Naive B cell (primary cell): ENCODE measurements at regions not wholly inside any gene's neighbourhood (a gene's known extent, or its start where the extent isn't known, plus 50 kb on each side); places are given as distances from the start of the nearest gene placed in this dataset.

Experiments
- ATAC-seq, 2 donors: fragments of 150-1000 bp; cut with Tn5 transposase; 2 replicates each; pipeline ENCODE4 v1.10.0; 2021; ENCODE audit warnings: low read depth in 2 of 2, mild to moderate bottlenecking in 2 of 2, moderate library complexity in 2 of 2
- DNase-seq: peaks from one replicate; pipeline ENCODE4 v3.0.0; 2022
- H3K27ac Mint-ChIP-seq, 6 donors: one replicate each; pipeline ENCODE4 v1.8.0; 2020 to 2022; ENCODE audit warnings: mild to moderate bottlenecking in 6 of 6, mixed read lengths in 6 of 6, moderate library complexity in 5 of 6, inconsistent platforms in 2 of 6
- H3K27me3 Mint-ChIP-seq, 3 donors: one replicate each; pipeline ENCODE4 v1.8.0; 2021 to 2022; ENCODE audit warnings: mixed read lengths in 3 of 3, mild to moderate bottlenecking in 1 of 3
- H3K36me3 Mint-ChIP-seq, 2 donors: one replicate each; pipeline ENCODE4 v1.8.0; 2020 to 2022; ENCODE audit warnings: mixed read lengths in 2 of 2, inconsistent platforms in 1 of 2, mild to moderate bottlenecking in 1 of 2
- H3K4me1 Mint-ChIP-seq, 3 donors: one replicate each; pipeline ENCODE4 v1.8.0; 2020 to 2022; ENCODE audit warnings: mixed read lengths in 3 of 3, inconsistent platforms in 1 of 3, mild to moderate bottlenecking in 1 of 3, moderate library complexity in 1 of 3
- H3K4me3 Mint-ChIP-seq, 8 donors: one replicate each; pipeline ENCODE4 v1.8.0; 2020 to 2022; ENCODE audit warnings: mild to moderate bottlenecking in 8 of 8, mixed read lengths in 8 of 8, moderate library complexity in 8 of 8, inconsistent platforms in 2 of 8
- H3K9me3 Mint-ChIP-seq, 7 donors: one replicate each; pipeline ENCODE4 v1.8.0; 2020 to 2022; ENCODE audit warnings: mixed read lengths in 7 of 7, mild to moderate bottlenecking in 5 of 7, inconsistent platforms in 2 of 7, moderate library complexity in 1 of 7

GRCh38 chr16:49168126-49168525 is 113.5 kb downstream of the CBLN1 start:
- Mint-ChIP-seq H3K4me1 (no peaks in the 10 kb centered on the region), H3K4me3 (no peak overlapping the region), H3K27me3 (peaks cover 0 to 5% (median 5%) of the 10 kb centered on the region in 3 donors), H3K36me3 (no peaks in the 10 kb centered on the region), H3K9me3 (peaks cover 0 to 4% (median 3%) of the 10 kb centered on the region in 7 donors), H3K27ac (no peak overlapping the region)
- ATAC-seq: no peak
- no peak for DNase-seq

- no peaks in the 10 kb centered on the region for H3K36me3 Mint-ChIP-seq
- ATAC-seq: no peak
- H3K4me3 Mint-ChIP-seq: no peak overlapping the region
Observed at GRCh38 chr16:49165025-49165424, 116.6 kb downstream of the CBLN1 start.

GRCh38 chr16:49161191-49161590 is 120.4 kb downstream of the CBLN1 start:
- H3K36me3 Mint-ChIP-seq: no peaks in the 10 kb centered on the region
- H3K27ac Mint-ChIP-seq: no peak overlapping the region
- no peak overlapping the region for H3K4me3 Mint-ChIP-seq
- peaks cover 0 to 23% (median 3%) of the 10 kb centered on the region in 3 donors for H3K27me3 Mint-ChIP-seq
- DNase-seq: no peak
- H3K9me3 Mint-ChIP-seq: peaks cover 0 to 14% (median 6%) of the 10 kb centered on the region in 7 donors
- no peak for ATAC-seq
- H3K4me1 Mint-ChIP-seq: no peaks in the 10 kb centered on the region

More at GRCh38 chr16:49165025-49165424, 116.6 kb downstream of the CBLN1 start:
- Mint-ChIP-seq H3K27ac (no peak overlapping the region), H3K4me1 (no peaks in the 10 kb centered on the region), H3K9me3 (peaks cover 0 to 4% (median 0%) of the 10 kb centered on the region in 7 donors), H3K27me3 (peaks cover 0 to 23% (median 5%) of the 10 kb centered on the region in 3 donors)
- no peak for DNase-seq

GRCh38 chr16:49158029-49158642 is 123.5 kb downstream of the CBLN1 start:
- H3K4me3 Mint-ChIP-seq: no peak overlapping the region
- H3K27me3 Mint-ChIP-seq: peaks cover 0 to 17% (median 3%) of the 10 kb centered on the region in 3 donors
- ATAC-seq (no peak), DNase-seq (no peak)
- H3K9me3 Mint-ChIP-seq: peaks cover 8 to 20% (median 10%) of the 10 kb centered on the region in 7 donors
- no peaks in the 10 kb centered on the region for H3K4me1 Mint-ChIP-seq
- H3K36me3 Mint-ChIP-seq: no peaks in the 10 kb centered on the region
- no peak overlapping the region for H3K27ac Mint-ChIP-seq

- Mint-ChIP-seq H3K4me1 (peaks cover 2 to 9% (median 6%) of the 10 kb centered on the region in 3 donors), H3K4me3 (no peak overlapping the region), H3K36me3 (no peaks in the 10 kb centered on the region), H3K9me3 (peaks cover 4 to 33% (median 11%) of the 10 kb centered on the region in 7 donors), H3K27ac (no peak overlapping the region), H3K27me3 (peaks cover 9 to 16% (median 11%) of the 10 kb centered on the region in 3 donors)
- ATAC-seq (no peak), DNase-seq (no peak)
Observed at GRCh38 chr16:49150341-49150740, 131.3 kb downstream of the CBLN1 start.

- no peak for ATAC-seq
- no peak overlapping the region for H3K27ac Mint-ChIP-seq
- H3K36me3 Mint-ChIP-seq: no peaks in the 10 kb centered on the region
- DNase-seq: no peak
- H3K9me3 Mint-ChIP-seq: peaks cover 2 to 27% (median 11%) of the 10 kb centered on the region in 7 donors
- H3K4me1 Mint-ChIP-seq: peaks cover 2 to 9% (median 6%) of the 10 kb centered on the region in 3 donors
- H3K27me3 Mint-ChIP-seq: peaks cover 9 to 16% (median 16%) of the 10 kb centered on the region in 3 donors
- H3K4me3 Mint-ChIP-seq: no peak overlapping the region
Observed at GRCh38 chr16:49148410-49148809, 133.2 kb downstream of the CBLN1 start.

GRCh38 chr16:49140618-49141017 is 141.0 kb downstream of the CBLN1 start:
- peaks cover 4 to 5% (median 5%) of the 10 kb centered on the region in 3 donors for H3K27me3 Mint-ChIP-seq
- DNase-seq: no peak
- H3K27ac Mint-ChIP-seq: no peak overlapping the region
- H3K36me3 Mint-ChIP-seq: no peaks in the 10 kb centered on the region
- no peak for ATAC-seq
- H3K9me3 Mint-ChIP-seq: peaks cover 3 to 26% (median 7%) of the 10 kb centered on the region in 7 donors
- no peak overlapping the region for H3K4me3 Mint-ChIP-seq
- no peaks in the 10 kb centered on the region for H3K4me1 Mint-ChIP-seq

GRCh38 chr16:49130397-49130796 is 151.2 kb downstream of the CBLN1 start:
- DNase-seq (no peak), ATAC-seq (no peak)
- no peaks in the 10 kb centered on the region for H3K27me3 Mint-ChIP-seq
- H3K27ac Mint-ChIP-seq: no peak overlapping the region
- H3K9me3 Mint-ChIP-seq: peaks cover 0 to 6% (median 0%) of the 10 kb centered on the region in 7 donors
- no peaks in the 10 kb centered on the region for H3K36me3 Mint-ChIP-seq
- H3K4me1 Mint-ChIP-seq: no peaks in the 10 kb centered on the region
- no peak overlapping the region for H3K4me3 Mint-ChIP-seq

GRCh38 chr16:49129935-49130334 is 151.7 kb downstream of the CBLN1 start:
- H3K27ac Mint-ChIP-seq: no peak overlapping the region
- H3K27me3 Mint-ChIP-seq: no peaks in the 10 kb centered on the region
- H3K4me1 Mint-ChIP-seq: no peaks in the 10 kb centered on the region
- H3K4me3 Mint-ChIP-seq: no peak overlapping the region
- peaks cover 0 to 6% (median 0%) of the 10 kb centered on the region in 7 donors for H3K9me3 Mint-ChIP-seq
- DNase-seq: no peak
- no peaks in the 10 kb centered on the region for H3K36me3 Mint-ChIP-seq
- ATAC-seq: no peak

GRCh38 chr16:49128740-49129139 is 152.9 kb downstream of the CBLN1 start:
- no peak overlapping the region for H3K4me3 Mint-ChIP-seq

GRCh38 chr16:49127103-49127502 is 154.5 kb downstream of the CBLN1 start:
- H3K27ac Mint-ChIP-seq: peak overlapping the region in 1 of 6 donors; percentile 16
- no peaks in the 10 kb centered on the region for H3K36me3 Mint-ChIP-seq
- no peak overlapping the region for H3K4me3 Mint-ChIP-seq
- no peak for ATAC-seq
- no peaks in the 10 kb centered on the region for H3K27me3 Mint-ChIP-seq
- H3K9me3 Mint-ChIP-seq: no peaks in the 10 kb centered on the region
- DNase-seq: no peak
- no peaks in the 10 kb centered on the region for H3K4me1 Mint-ChIP-seq

More at GRCh38 chr16:49128740-49129139, 152.9 kb downstream of the CBLN1 start:
- no peak overlapping the region for H3K27ac Mint-ChIP-seq
- ATAC-seq: no peak
- no peaks in the 10 kb centered on the region for H3K4me1 Mint-ChIP-seq
- no peak for DNase-seq
- no peaks in the 10 kb centered on the region for H3K27me3 Mint-ChIP-seq
- no peaks in the 10 kb centered on the region for H3K36me3 Mint-ChIP-seq
- peaks cover 0 to 4% (median 0%) of the 10 kb centered on the region in 7 donors for H3K9me3 Mint-ChIP-seq

GRCh38 chr16:49121636-49122035 is 160.0 kb downstream of the CBLN1 start:
- Mint-ChIP-seq H3K4me1 (no peaks in the 10 kb centered on the region), H3K9me3 (peaks cover 0 to 5% (median 0%) of the 10 kb centered on the region in 7 donors), H3K36me3 (no peaks in the 10 kb centered on the region), H3K27me3 (peaks cover 0 to 6% (median 0%) of the 10 kb centered on the region in 3 donors), H3K27ac (no peak overlapping the region), H3K4me3 (no peak overlapping the region)
- DNase-seq (no peak), ATAC-seq (no peak)

GRCh38 chr16:49120631-49121030 is 161.0 kb downstream of the CBLN1 start:
- Mint-ChIP-seq H3K4me3 (no peak overlapping the region), H3K36me3 (no peaks in the 10 kb centered on the region), H3K27me3 (peaks cover 0 to 6% (median 0%) of the 10 kb centered on the region in 3 donors), H3K27ac (no peak overlapping the region), H3K9me3 (peaks cover 0 to 5% (median 0%) of the 10 kb centered on the region in 7 donors), H3K4me1 (no peaks in the 10 kb centered on the region)
- DNase-seq (no peak), ATAC-seq (no peak)

- H3K27me3 Mint-ChIP-seq: peaks cover 0 to 15% (median 8%) of the 10 kb centered on the region in 3 donors
- DNase-seq (no peak), ATAC-seq (no peak)
- H3K4me1 Mint-ChIP-seq: no peaks in the 10 kb centered on the region
- peaks cover 0 to 18% (median 0%) of the 10 kb centered on the region in 7 donors for H3K9me3 Mint-ChIP-seq
- no peaks in the 10 kb centered on the region for H3K36me3 Mint-ChIP-seq
- H3K4me3 Mint-ChIP-seq: no peak overlapping the region
- H3K27ac Mint-ChIP-seq: no peak overlapping the region
Observed at GRCh38 chr16:49116873-49117272, 164.8 kb downstream of the CBLN1 start.
